HEK293 (cell line): ENCODE measurements at regions not wholly inside any gene's neighbourhood (a gene's known extent, or its start where the extent isn't known, plus 50 kb on each side); places are given as distances from the start of the nearest gene placed in this dataset.

Experiments
- CTCF ChIA-PET: fragments of 350-600 bp; formaldehyde crosslinking; extraction: SDS; loops from one replicate; lab custom pipeline; 2021; ENCODE audit warnings: antibody characterized with exemption; lab: Yijun Ruan, JAX
- POLR2A ChIA-PET: fragments of 300-600 bp; formaldehyde crosslinking; extraction: SDS; loops from one replicate; lab custom pipeline; 2020; ENCODE audit warnings: antibody characterized with exemption, inconsistent platforms; lab: Yijun Ruan, JAX
- H3K27ac ChIP-seq: fragments of 200-500 bp; sonication (Bioruptor generic); 2 replicates; pipeline ENCODE4 v1.5.1; 2014; ENCODE audit warnings: low read depth, low read length, control low read depth, inconsistent platforms; ENCODE audit errors: extremely low read depth
- H3K36me3 ChIP-seq, 2 experiments: fragments of 200-500 bp in 1 of 2; sonication (Bioruptor generic) in 1 of 2; 1 replicate in 1 of 2; 2 replicates in 1 of 2; pipeline ENCODE4 v1.5.1; 2014 to 2017; ENCODE audit warnings: inconsistent platforms in 2 of 2, low read length in 2 of 2; ENCODE audit not compliant: control insufficient read depth in 2 of 2, insufficient read depth in 1 of 2
- H3K4me1 ChIP-seq: fragments of 200-500 bp; sonication (Bioruptor generic); 2 replicates; pipeline ENCODE4 v1.5.1; 2014; ENCODE audit warnings: mild to moderate bottlenecking, low read length, inconsistent platforms; ENCODE audit not compliant: control insufficient read depth, insufficient read depth
- H3K4me3 ChIP-seq: 2 replicates; pipeline ENCODE4 v1.5.1; 2011; ENCODE audit warnings: low read depth, mild to moderate bottlenecking, control low read depth, low read length, moderate library complexity
- H3K9me3 ChIP-seq: fragments of 200-500 bp; sonication (Bioruptor generic); 2 replicates; pipeline ENCODE4 v1.5.1; 2014; ENCODE audit warnings: low read depth, low read length, inconsistent platforms; ENCODE audit not compliant: control insufficient read depth, insufficient read depth
- FEZF1 ChIP-seq: fragments of 450-650 bp; formaldehyde crosslinking; IDR thresholded peaks from 2 replicates; pipeline ENCODE4 v1.5.1; 2016; ENCODE audit warnings: missing biosample characterization, missing genetic modification characterization
- MEIS1 ChIP-seq: sonication (generic); formaldehyde crosslinking; IDR thresholded peaks from 2 replicates; pipeline ENCODE4 v1.8.1; 2022; ENCODE audit warnings: missing genetic modification reagents, mild to moderate bottlenecking, borderline replicate concordance
- ZBTB20 ChIP-seq: fragments of 450-650 bp; formaldehyde crosslinking; IDR thresholded peaks from 2 replicates; pipeline ENCODE4 v1.5.1; 2016; ENCODE audit warnings: missing biosample characterization, missing genetic modification characterization
- ZBTB8A ChIP-seq: fragments of 450-650 bp; formaldehyde crosslinking; IDR thresholded peaks from 2 replicates; pipeline ENCODE4 v1.5.1; 2016; ENCODE audit warnings: missing biosample characterization, missing genetic modification characterization
- ZFP3 ChIP-seq: fragments of 450-650 bp; formaldehyde crosslinking; IDR thresholded peaks from 2 replicates; pipeline ENCODE4 v1.5.1; 2016; ENCODE audit warnings: low read depth, missing biosample characterization, missing genetic modification characterization
- ZNF155 ChIP-seq: fragments of 450-650 bp; formaldehyde crosslinking; IDR thresholded peaks from 2 replicates; pipeline ENCODE4 v1.5.1; 2016; ENCODE audit warnings: missing biosample characterization, missing genetic modification characterization
- ZNF311 ChIP-seq: fragments of 450-650 bp; formaldehyde crosslinking; IDR thresholded peaks from 2 replicates; pipeline ENCODE4 v1.5.1; 2017; ENCODE audit warnings: missing biosample characterization, missing genetic modification characterization, borderline replicate concordance
- ZNF621 ChIP-seq: fragments of 450-650 bp; formaldehyde crosslinking; IDR thresholded peaks from 2 replicates; pipeline ENCODE4 v1.5.1; 2017; ENCODE audit warnings: missing biosample characterization, missing genetic modification characterization
- ZNF707 ChIP-seq: fragments of 450-650 bp; formaldehyde crosslinking; IDR thresholded peaks from 2 replicates; pipeline ENCODE4 v1.5.1; 2016; ENCODE audit warnings: missing biosample characterization, missing genetic modification characterization
- ZNF747 ChIP-seq: fragments of 450-650 bp; formaldehyde crosslinking; IDR thresholded peaks from 2 replicates; pipeline ENCODE4 v1.5.1; 2016; ENCODE audit warnings: missing biosample characterization, missing genetic modification characterization
- TF ChIP-seq, protein P1 (sequence below): fragments of 450-650 bp; formaldehyde crosslinking; IDR thresholded peaks from 2 replicates; pipeline ENCODE4 v1.5.1; 2017; ENCODE audit warnings: missing biosample characterization, missing genetic modification characterization
- TF ChIP-seq, protein P2 (sequence below): fragments of 450-650 bp; formaldehyde crosslinking; IDR thresholded peaks from 2 replicates; pipeline ENCODE4 v1.5.1; 2016; ENCODE audit warnings: missing biosample characterization, missing genetic modification characterization

DNA sequence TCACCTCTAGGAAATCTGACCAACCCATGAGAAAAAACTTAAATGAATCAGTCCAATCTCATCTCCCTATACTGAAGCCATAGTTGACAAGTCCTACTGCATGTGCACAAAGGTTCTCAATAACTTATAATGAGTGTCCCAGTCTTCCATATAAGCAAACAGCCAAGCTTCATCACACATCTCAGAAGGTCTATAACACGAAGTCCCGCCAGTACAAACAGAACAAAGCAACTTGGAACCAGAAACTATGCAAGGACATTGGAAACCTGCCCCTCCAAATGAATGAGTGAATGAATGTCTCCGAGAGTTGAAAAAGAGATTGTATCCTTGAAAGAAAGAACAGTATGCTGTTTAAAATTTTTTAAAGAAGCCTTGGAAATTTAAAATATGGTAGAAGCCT lies 53.6 kb upstream of the IPO9 start (continued):
- TF ChIP-seq ZBTB8A, result no peak
- TF ChIP-seq ZBTB20 (tag by site-specific recombination), result no peak
- TF ChIP-seq MEIS1 (CRISPR knock-in tag), result no peak
- no peak for TF ChIP-seq ZNF621 (tag by site-specific recombination)
- no peak for TF ChIP-seq ZNF311 (tag by site-specific recombination)
- no peak for TF ChIP-seq ZNF155 (tag by site-specific recombination)
- TF ChIP-seq, protein P1, sequence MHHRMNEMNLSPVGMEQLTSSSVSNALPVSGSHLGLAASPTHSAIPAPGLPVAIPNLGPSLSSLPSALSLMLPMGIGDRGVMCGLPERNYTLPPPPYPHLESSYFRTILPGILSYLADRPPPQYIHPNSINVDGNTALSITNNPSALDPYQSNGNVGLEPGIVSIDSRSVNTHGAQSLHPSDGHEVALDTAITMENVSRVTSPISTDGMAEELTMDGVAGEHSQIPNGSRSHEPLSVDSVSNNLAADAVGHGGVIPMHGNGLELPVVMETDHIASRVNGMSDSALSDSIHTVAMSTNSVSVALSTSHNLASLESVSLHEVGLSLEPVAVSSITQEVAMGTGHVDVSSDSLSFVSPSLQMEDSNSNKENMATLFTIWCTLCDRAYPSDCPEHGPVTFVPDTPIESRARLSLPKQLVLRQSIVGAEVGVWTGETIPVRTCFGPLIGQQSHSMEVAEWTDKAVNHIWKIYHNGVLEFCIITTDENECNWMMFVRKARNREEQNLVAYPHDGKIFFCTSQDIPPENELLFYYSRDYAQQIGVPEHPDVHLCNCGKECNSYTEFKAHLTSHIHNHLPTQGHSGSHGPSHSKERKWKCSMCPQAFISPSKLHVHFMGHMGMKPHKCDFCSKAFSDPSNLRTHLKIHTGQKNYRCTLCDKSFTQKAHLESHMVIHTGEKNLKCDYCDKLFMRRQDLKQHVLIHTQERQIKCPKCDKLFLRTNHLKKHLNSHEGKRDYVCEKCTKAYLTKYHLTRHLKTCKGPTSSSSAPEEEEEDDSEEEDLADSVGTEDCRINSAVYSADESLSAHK (tag by site-specific recombination), result no peak
- no peak for TF ChIP-seq ZFP3 (tag by site-specific recombination)
- TF ChIP-seq, all 188 proteins: peak for 0

DNA sequence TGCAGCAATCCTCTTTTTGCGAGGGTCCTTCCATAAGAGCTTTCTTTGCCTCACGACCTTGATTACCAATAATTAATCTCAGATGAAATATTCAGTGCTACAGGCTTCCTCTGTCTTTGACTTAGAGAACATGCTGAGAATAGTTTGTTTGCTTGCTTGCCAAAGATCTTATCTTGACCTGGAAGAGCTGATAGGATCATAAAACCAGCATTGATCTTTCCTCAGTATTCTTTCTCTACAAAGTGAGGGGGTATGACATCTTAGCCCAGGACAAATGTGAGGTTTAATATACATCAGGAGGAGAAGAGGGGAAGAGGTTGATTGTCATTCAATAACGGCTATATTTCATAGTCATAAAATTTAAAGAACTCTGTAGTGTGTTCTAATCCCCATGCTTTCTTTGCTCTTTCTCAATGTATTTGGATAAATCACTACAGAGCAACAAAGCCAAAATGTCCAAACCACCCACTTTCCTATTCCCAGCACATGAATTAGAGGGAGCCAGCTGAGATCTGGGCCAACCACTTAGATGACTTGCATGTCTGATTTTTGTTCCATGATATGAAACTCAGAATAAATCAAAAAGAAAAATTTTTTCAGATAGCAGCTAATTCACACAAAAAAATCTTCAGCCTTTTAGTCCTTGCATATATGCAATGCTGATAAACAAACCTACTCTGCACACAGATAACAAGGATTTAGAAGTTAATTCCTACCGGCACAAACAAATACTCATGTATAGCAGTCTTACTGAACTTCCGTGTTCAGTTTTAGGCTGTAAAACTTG lies 50.5 kb upstream of the IPO9 start:
- no peak overlapping the region for H3K27ac ChIP-seq
- TF ChIP-seq ZNF747 (tag by site-specific recombination) (no peak), FEZF1 (tag by site-specific recombination) (0 out of 2 replicates have a peak, but pooled peaks have one; percentile 22), ZNF707 (tag by site-specific recombination) (no peak)
- TF ChIP-seq, protein P2, sequence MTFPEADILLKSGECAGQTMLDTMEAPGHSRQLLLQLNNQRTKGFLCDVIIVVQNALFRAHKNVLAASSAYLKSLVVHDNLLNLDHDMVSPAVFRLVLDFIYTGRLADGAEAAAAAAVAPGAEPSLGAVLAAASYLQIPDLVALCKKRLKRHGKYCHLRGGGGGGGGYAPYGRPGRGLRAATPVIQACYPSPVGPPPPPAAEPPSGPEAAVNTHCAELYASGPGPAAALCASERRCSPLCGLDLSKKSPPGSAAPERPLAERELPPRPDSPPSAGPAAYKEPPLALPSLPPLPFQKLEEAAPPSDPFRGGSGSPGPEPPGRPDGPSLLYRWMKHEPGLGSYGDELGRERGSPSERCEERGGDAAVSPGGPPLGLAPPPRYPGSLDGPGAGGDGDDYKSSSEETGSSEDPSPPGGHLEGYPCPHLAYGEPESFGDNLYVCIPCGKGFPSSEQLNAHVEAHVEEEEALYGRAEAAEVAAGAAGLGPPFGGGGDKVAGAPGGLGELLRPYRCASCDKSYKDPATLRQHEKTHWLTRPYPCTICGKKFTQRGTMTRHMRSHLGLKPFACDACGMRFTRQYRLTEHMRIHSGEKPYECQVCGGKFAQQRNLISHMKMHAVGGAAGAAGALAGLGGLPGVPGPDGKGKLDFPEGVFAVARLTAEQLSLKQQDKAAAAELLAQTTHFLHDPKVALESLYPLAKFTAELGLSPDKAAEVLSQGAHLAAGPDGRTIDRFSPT (tag by site-specific recombination), result no peak
- TF ChIP-seq, all 188 proteins: peak for 1
- H3K4me1 ChIP-seq, result peaks cover 9% of the 10 kb centered on the region; the same call in 1 of the 2 replicates
- no peaks in the 10 kb centered on the region for H3K9me3 ChIP-seq
- H3K36me3 ChIP-seq, result peaks cover 0 to 29% of the 10 kb centered on the region in 2 experiments; a peak in 1 of 3 replicates
- H3K4me3 ChIP-seq, result no peak overlapping the region
- ChIA-PET CTCF (interaction anchor here (0.6 to 1.4 kb wide), 4 partner anchors 12 to 75 kb away, joined by 3 to 6 read pairs (median 4); no protein-coding TSS in a partner anchor), POLR2A (no interaction called here)
